ENCODE measurements at regions not wholly inside any gene's neighbourhood (a gene's known extent, or its start where the extent isn't known, plus 50 kb on each side); places are given as distances from the start of the nearest gene placed in this dataset.
"Not testable (repeated sequence)": the region's sequence is repeated elsewhere in the genome, so short reads cannot be mapped to it uniquely, and the experiment has no call there.

DNA sequence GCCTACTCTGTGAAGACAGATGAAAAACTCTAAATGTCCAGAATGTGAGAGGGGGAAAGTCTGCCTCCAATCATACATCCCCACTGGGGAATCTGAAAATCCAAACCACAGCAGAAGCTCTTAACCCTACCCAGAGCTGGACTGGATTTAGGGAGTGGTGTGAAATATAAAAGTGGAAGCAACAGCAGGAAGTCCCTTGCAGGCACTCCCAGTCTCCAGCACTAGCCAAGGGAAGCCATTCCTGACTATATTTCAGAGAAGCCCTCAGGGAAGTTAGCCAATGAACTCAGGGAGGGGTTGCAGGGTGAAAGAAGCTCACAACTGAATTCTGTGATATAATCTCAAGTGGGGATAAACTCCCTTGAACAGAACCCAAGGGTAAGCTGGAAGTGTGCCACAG, 51.5 kb downstream of the CRPPA start:
- Mint-ChIP-seq H3K36me3 (ENCODE audit: low read depth) (no peaks in the 10 kb centered on the region), H3K27me3 (no peaks in the 10 kb centered on the region), H3K4me1 (ENCODE audit: low read depth) (no peaks in the 10 kb centered on the region), H3K4me3 (no peak overlapping the region), H3K27ac (no peak overlapping the region), H3K9me3 (no peaks in the 10 kb centered on the region)
- no peak for DNase-seq

- H3K4me3 Mint-ChIP-seq; H3K4me1 Mint-ChIP-seq (ENCODE audit: low read depth): not testable (repeated sequence)
These were observed 52.0 kb downstream of the CRPPA start for GRCh38 chr7:16369309-16369708.

DNA sequence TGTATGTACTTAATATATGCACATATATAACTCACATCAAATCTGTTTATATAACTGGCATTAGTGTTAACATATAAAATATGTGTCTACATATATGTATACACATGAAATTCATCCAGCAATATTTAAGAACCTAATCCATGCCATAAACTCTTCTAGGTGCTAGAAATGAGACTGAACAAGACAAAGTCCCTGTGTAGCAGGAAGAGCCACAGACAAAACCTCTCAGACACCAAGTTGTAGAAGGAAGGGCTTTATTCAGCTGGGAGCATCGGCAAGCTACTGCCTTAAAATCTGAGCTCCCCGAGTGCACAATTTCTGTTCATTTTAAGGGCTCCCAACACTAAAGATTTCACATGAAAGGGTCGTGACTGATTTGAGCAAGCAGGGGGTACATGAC, 52.5 kb downstream of the CRPPA start:
- DNase-seq = no peak
- Mint-ChIP-seq H3K4me1 (ENCODE audit: low read depth) (no peaks in the 10 kb centered on the region), H3K27me3 (no peaks in the 10 kb centered on the region), H3K27ac (no peak overlapping the region), H3K36me3 (ENCODE audit: low read depth) (no peaks in the 10 kb centered on the region), H3K9me3 (no peaks in the 10 kb centered on the region), H3K4me3 (no peak overlapping the region)

More at GRCh38 chr7:16369309-16369708, 52.0 kb downstream of the CRPPA start:
- H3K27ac Mint-ChIP-seq; DNase-seq; H3K27me3 Mint-ChIP-seq; H3K9me3 Mint-ChIP-seq; H3K36me3 Mint-ChIP-seq (ENCODE audit: low read depth): not testable (repeated sequence)

DNA sequence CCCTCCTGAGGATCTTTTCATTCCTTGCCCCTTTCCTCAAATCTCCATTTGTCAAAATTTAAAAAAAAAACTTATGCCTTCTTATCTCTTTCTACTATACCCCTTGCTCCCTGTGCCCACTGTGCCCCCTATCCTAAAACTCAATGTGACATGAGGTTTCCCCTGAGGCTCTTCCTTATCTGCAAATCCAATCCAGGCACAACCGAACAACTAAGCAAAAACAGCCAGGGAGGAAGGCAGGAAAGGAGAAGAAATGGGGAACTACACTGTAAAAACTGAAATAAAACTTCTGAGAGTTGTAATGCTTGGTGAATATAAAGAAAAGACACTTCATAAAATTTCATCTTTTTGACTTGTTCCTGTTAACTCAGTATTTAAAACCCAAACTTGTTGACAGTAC, 54.2 kb downstream of the CRPPA start:
- Mint-ChIP-seq H3K27ac (no peak overlapping the region), H3K4me3 (no peak overlapping the region), H3K9me3 (no peaks in the 10 kb centered on the region), H3K27me3 (no peaks in the 10 kb centered on the region), H3K4me1 (ENCODE audit: low read depth) (no peaks in the 10 kb centered on the region), H3K36me3 (ENCODE audit: low read depth) (no peaks in the 10 kb centered on the region)
- DNase-seq = no peak

DNA sequence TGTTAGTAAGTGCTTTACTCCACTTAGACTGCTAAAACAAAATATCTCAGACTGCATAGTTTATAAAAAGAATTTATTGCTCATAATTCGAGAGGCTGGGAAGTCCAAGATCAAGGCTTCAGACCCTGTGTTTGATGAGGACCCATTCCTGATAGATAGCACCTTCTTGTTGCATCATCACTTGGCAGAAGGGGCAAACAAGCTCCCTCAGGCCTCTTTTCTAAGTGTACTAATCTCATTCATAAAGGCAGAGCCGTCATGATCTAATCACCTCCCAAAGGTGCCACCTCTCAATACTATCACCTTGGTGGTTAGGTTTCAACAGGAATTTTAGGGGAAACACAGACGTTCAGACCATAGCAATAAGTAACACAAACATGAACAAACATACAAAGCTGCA, 55.4 kb downstream of the CRPPA start:
- no peak overlapping the region for H3K4me3 Mint-ChIP-seq
- no peaks in the 10 kb centered on the region for H3K27me3 Mint-ChIP-seq
- no peak overlapping the region for H3K27ac Mint-ChIP-seq
- DNase-seq = no peak
- H3K4me1 Mint-ChIP-seq (ENCODE audit: low read depth) = no peaks in the 10 kb centered on the region
- H3K9me3 Mint-ChIP-seq = no peaks in the 10 kb centered on the region
- H3K36me3 Mint-ChIP-seq (ENCODE audit: low read depth) = no peaks in the 10 kb centered on the region

GRCh38 chr7:16365177-16365576, 56.2 kb downstream of the CRPPA start:
- Mint-ChIP-seq H3K27ac (no peak overlapping the region), H3K27me3 (no peaks in the 10 kb centered on the region), H3K4me1 (ENCODE audit: low read depth) (no peaks in the 10 kb centered on the region), H3K4me3 (no peak overlapping the region), H3K36me3 (ENCODE audit: low read depth) (no peaks in the 10 kb centered on the region), H3K9me3 (no peaks in the 10 kb centered on the region)
- no peak for DNase-seq

GRCh38 chr7:16359216-16359615, 62.1 kb downstream of the CRPPA start:
- no peaks in the 10 kb centered on the region for H3K4me1 Mint-ChIP-seq (ENCODE audit: low read depth)
- H3K9me3 Mint-ChIP-seq = no peaks in the 10 kb centered on the region
- no peak for DNase-seq
- no peak overlapping the region for H3K27ac Mint-ChIP-seq
- no peaks in the 10 kb centered on the region for H3K36me3 Mint-ChIP-seq (ENCODE audit: low read depth)
- no peak overlapping the region for H3K4me3 Mint-ChIP-seq
- H3K27me3 Mint-ChIP-seq = no peaks in the 10 kb centered on the region

GRCh38 chr7:16357921-16358320, 63.4 kb downstream of the CRPPA start:
- Mint-ChIP-seq H3K27ac (no peak overlapping the region), H3K4me3 (no peak overlapping the region), H3K4me1 (ENCODE audit: low read depth) (no peaks in the 10 kb centered on the region), H3K36me3 (ENCODE audit: low read depth) (no peaks in the 10 kb centered on the region), H3K9me3 (no peaks in the 10 kb centered on the region), H3K27me3 (no peaks in the 10 kb centered on the region)
- no peak for DNase-seq

DNA sequence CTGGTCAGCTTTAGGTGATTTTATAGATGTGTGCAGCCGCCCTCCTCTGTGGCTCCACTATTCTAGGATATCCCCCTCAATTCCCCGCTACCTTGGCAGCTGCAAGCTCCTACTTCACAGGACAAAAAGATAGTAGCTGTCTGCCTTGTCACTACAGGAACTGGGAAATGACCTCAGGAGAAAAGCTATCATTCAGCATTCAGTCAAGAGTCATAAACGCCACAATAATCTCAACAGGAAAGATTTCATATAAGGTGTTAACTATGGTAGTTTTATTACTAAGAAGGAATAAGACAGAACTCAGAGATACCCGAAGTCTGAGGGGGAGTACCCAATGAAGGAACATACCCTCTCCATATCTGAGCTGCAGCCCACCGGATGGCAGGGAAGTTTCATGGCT, 63.9 kb downstream of the CRPPA start:
- Mint-ChIP-seq H3K27me3 (no peaks in the 10 kb centered on the region), H3K9me3 (no peaks in the 10 kb centered on the region), H3K36me3 (ENCODE audit: low read depth) (no peaks in the 10 kb centered on the region), H3K27ac (no peak overlapping the region), H3K4me1 (ENCODE audit: low read depth) (no peaks in the 10 kb centered on the region), H3K4me3 (no peak overlapping the region)
- DNase-seq = no peak

DNA sequence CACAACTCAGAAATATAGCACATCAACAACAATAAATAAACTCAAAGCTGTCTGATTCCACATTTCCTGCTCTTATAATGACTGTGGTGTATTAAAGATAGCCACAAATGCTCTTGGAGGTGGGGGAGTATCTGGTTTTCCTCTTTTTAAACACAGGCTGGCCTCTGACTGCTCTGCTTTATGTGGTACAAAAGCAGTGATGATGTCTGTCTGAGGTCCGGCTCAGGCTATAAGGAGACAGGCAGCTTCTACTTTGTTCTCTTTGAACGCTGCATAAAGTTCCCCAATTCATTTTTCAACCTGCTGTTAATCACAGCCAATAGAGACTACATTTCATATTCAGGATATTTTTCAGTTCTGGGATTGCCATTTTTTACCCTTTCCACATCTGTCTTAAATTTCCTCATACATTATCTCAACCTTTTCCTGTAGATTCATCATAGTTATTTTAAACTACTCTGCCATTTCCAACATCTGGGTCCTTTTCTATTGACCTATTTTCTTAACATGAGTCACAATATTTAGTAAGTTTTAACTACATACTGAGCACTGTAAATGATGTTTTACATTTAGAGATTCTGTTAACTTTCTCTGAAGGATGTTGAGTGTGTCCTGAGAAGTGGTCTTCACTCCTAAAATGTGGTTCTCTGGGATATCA, 64.9 kb downstream of the CRPPA start:
- no peaks in the 10 kb centered on the region for H3K36me3 Mint-ChIP-seq (ENCODE audit: low read depth)
- no peak for DNase-seq
- no peaks in the 10 kb centered on the region for H3K27me3 Mint-ChIP-seq
- H3K9me3 Mint-ChIP-seq = peaks cover 3% of the 10 kb centered on the region
- no peak overlapping the region for H3K4me3 Mint-ChIP-seq
- no peaks in the 10 kb centered on the region for H3K4me1 Mint-ChIP-seq (ENCODE audit: low read depth)
- H3K27ac Mint-ChIP-seq = no peak overlapping the region

GRCh38 chr7:16354573-16354972, 66.8 kb downstream of the CRPPA start:
- no peak for DNase-seq
- no peaks in the 10 kb centered on the region for H3K27me3 Mint-ChIP-seq
- H3K27ac Mint-ChIP-seq = no peak overlapping the region
- no peak overlapping the region for H3K4me3 Mint-ChIP-seq
- H3K4me1 Mint-ChIP-seq (ENCODE audit: low read depth) = no peaks in the 10 kb centered on the region
- no peaks in the 10 kb centered on the region for H3K36me3 Mint-ChIP-seq (ENCODE audit: low read depth)
- peaks cover 7% of the 10 kb centered on the region for H3K9me3 Mint-ChIP-seq

DNA sequence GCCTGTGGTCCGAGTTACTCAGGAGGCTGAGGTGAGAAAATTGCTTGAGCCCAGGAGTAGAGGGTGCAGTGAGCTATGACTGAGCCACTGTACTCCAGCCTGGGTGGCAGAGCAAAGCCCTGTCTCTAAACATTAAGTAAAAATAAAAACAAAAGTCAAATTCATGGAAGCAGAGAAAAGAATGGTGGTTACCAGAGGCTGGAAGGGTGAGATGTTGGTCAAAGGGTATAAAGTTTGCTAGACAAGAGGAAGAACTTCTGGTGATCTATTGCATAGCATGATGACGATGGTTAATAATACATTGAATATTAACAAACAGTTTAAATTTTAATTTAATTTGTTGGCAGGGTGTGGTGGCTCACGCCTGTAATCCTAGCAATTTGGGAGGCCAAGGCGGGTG, 68.1 kb downstream of the CRPPA start:
- Mint-ChIP-seq H3K4me3 (no peak overlapping the region), H3K36me3 (ENCODE audit: low read depth) (no peaks in the 10 kb centered on the region), H3K27me3 (no peaks in the 10 kb centered on the region), H3K4me1 (ENCODE audit: low read depth) (no peaks in the 10 kb centered on the region), H3K27ac (no peak overlapping the region), H3K9me3 (peaks cover 13% of the 10 kb centered on the region)
- no peak for DNase-seq

- Mint-ChIP-seq H3K36me3 (ENCODE audit: low read depth) (no peaks in the 10 kb centered on the region), H3K27ac (no peak overlapping the region)
These were observed 70.7 kb downstream of the CRPPA start for GRCh38 chr7:16350634-16351033.

DNA sequence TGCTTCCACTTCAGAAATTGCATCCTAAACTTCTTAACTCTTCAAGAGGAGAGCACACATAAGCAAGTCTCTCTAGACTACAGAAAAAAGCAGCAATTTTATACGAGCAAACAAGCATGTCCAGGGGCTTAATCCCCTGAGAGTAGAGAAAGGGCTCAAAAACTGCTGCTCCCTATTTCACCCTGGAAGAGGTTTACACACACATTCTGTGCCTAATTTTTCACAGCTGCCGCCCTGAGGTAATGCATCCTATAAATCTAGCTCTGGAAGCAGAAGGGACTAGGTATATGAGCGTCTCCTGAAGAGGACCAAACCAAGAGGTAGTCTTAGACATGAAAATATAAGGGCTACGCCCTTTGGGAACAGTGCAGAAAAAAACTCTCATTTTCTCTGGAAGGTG, 73.1 kb downstream of the CRPPA start:
- Mint-ChIP-seq H3K27ac (no peak overlapping the region), H3K36me3 (ENCODE audit: low read depth) (no peaks in the 10 kb centered on the region), H3K27me3 (no peaks in the 10 kb centered on the region), H3K4me3 (no peak overlapping the region), H3K9me3 (peaks cover 28% of the 10 kb centered on the region), H3K4me1 (ENCODE audit: low read depth) (peaks cover 2% of the 10 kb centered on the region)
- no peak for DNase-seq

More at GRCh38 chr7:16350634-16351033, 70.7 kb downstream of the CRPPA start:
- DNase-seq = no peak
- Mint-ChIP-seq H3K27me3 (no peaks in the 10 kb centered on the region), H3K4me1 (ENCODE audit: low read depth) (peaks cover 2% of the 10 kb centered on the region), H3K4me3 (no peak overlapping the region), H3K9me3 (peaks cover 13% of the 10 kb centered on the region)

DNA sequence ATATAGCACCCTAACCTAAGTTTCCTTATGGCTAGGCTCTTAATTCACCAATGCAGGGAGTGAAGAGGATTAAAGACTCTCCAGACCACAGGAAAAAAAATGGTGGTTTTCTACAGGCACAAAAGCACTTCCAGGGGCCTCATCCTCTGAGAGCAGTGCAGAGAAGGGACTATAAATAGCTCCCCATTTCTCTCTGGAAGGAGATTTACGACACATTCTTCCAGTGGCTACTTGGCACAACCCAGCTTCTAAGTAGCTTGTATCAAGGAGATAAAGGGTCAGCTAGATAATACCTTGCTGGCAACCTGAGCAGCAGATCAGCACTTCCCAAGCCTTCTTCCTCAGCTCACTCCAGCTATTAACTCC, 73.5 kb downstream of the CRPPA start:
- DNase-seq = no peak
- Mint-ChIP-seq H3K27me3 (no peaks in the 10 kb centered on the region), H3K4me3 (no peak overlapping the region), H3K9me3 (peaks cover 28% of the 10 kb centered on the region), H3K36me3 (ENCODE audit: low read depth) (no peaks in the 10 kb centered on the region), H3K4me1 (ENCODE audit: low read depth) (peaks cover 2% of the 10 kb centered on the region), H3K27ac (no peak overlapping the region)
